H1 (cell line): ENCODE measurements at regions not wholly inside any gene's neighbourhood (a gene's known extent, or its start where the extent isn't known, plus 50 kb on each side); places are given as distances from the start of the nearest gene placed in this dataset.

Experiments
- CTCF ChIA-PET: fragments of 300-600 bp; sonication (Branson Sonifier 250); formaldehyde crosslinking; loops from one replicate; lab custom pipeline; 2021; ENCODE audit not compliant: partially characterized antibody; lab: Charles Lee
- POLR2A ChIA-PET: fragments of 300-600 bp; sonication (Branson Sonifier 250); formaldehyde crosslinking; loops from one replicate; lab custom pipeline; 2021; ENCODE audit warnings: inconsistent platforms; ENCODE audit not compliant: partially characterized antibody; lab: Charles Lee
- DNase-seq, 2 experiments: peaks; one replicate each; pipeline versions ENCODE4 v3.0.0 to v3.0.0-alpha.2; 2010 to 2022; ENCODE audit warnings: low spot score in 2 of 2, low read depth in 1 of 2, mixed read lengths in 1 of 2
- FAIRE-seq: peaks from 2 replicates; lab custom pipeline; 2011; peaks lifted over from hg19 to GRCh38; lab: Jason Lieb, UNC
- H2AFZ ChIP-seq: 2 replicates; pipeline ENCODE4 v1.8.1; 2012; ENCODE audit warnings: low read length, inconsistent platforms
- H2AK5ac ChIP-seq: 2 replicates; pipeline ENCODE4 v1.6.1; 2013; ENCODE audit warnings: low read depth, low read length
- H2BK120ac ChIP-seq: replicated peaks from 2 replicates; pipeline ENCODE3; 2013; ENCODE audit warnings: low read depth, low read length, inconsistent platforms
- H2BK12ac ChIP-seq: 2 replicates; pipeline ENCODE4 v1.6.1; 2013; ENCODE audit warnings: low read depth, low read length
- H2BK15ac ChIP-seq: 2 replicates; pipeline ENCODE4 v1.6.1; 2013; ENCODE audit warnings: low read length
- H2BK20ac ChIP-seq: 2 replicates; pipeline ENCODE4 v1.6.1; 2013; ENCODE audit warnings: low read length
- H2BK5ac ChIP-seq: 2 replicates; pipeline ENCODE4 v1.6.1; 2013; ENCODE audit warnings: low read depth, low read length
- H3K14ac ChIP-seq: 2 replicates; pipeline ENCODE4 v1.6.1; 2013; ENCODE audit warnings: inconsistent platforms; ENCODE audit not compliant: insufficient read length
- H3K18ac ChIP-seq: 2 replicates; pipeline ENCODE4 v1.6.1; 2013; ENCODE audit warnings: low read length; ENCODE audit errors: extremely low read depth
- H3K23ac ChIP-seq: 2 replicates; pipeline ENCODE4 v1.6.1; 2013; ENCODE audit warnings: inconsistent platforms; ENCODE audit not compliant: insufficient read length
- H3K23me2 ChIP-seq: 2 replicates; pipeline ENCODE4 v1.6.1; 2013; ENCODE audit warnings: low read depth, low read length
- H3K27ac ChIP-seq: 2 replicates; pipeline ENCODE4 v1.6.1; 2011; ENCODE audit warnings: low read depth, low read length, inconsistent platforms
- H3K27me3 ChIP-seq, 4 experiments: replicated peaks in 1 of 4; 1 replicate in 1 of 4; 2 replicates in 3 of 4; pipeline versions ENCODE4 v1.6.1 to v1.8.1; 2011 to 2013; ENCODE audit warnings: low read length in 3 of 4, mild to moderate bottlenecking in 3 of 4, inconsistent platforms in 2 of 4, mixed read lengths in 2 of 4, moderate library complexity in 1 of 4; ENCODE audit not compliant: control insufficient read depth in 3 of 4, insufficient read depth in 3 of 4; ENCODE audit errors: extremely low read depth in 1 of 4
- H3K36me3 ChIP-seq, 4 experiments: 2 replicates each; pipeline versions ENCODE4 v1.6.1 to v1.8.1; 2011 to 2013; ENCODE audit warnings: mild to moderate bottlenecking in 4 of 4, low read length in 3 of 4, moderate library complexity in 2 of 4, control low read depth in 1 of 4, inconsistent platforms in 1 of 4; ENCODE audit not compliant: insufficient read depth in 4 of 4, control insufficient read depth in 2 of 4
- H3K4ac ChIP-seq: replicated peaks from 2 replicates; pipeline ENCODE3; 2013; ENCODE audit warnings: low read length, low read depth, mixed read lengths, inconsistent platforms; ENCODE audit not compliant: insufficient read length
- H3K4me1 ChIP-seq, 4 experiments: replicated peaks in 1 of 4; 1 replicate in 1 of 4; 2 replicates in 3 of 4; pipeline versions ENCODE4 v1.6.1 to v1.8.1; 2011 to 2013; ENCODE audit warnings: low read length in 3 of 4, inconsistent platforms in 2 of 4, mixed read lengths in 1 of 4; ENCODE audit not compliant: insufficient read depth in 4 of 4, control insufficient read depth in 3 of 4
- H3K4me2 ChIP-seq, 2 experiments: 2 replicates each; pipeline versions ENCODE4 v1.6.1 to v1.8.1; 2011 to 2013; ENCODE audit warnings: low read depth in 2 of 2, low read length in 2 of 2, control low read depth in 1 of 2, inconsistent platforms in 1 of 2, mild to moderate bottlenecking in 1 of 2; ENCODE audit not compliant: insufficient read depth in 1 of 2
- H3K4me3 ChIP-seq, 4 experiments: fragments of 200-600, 300-600 bp in 1 of 4; sonication (generic), shearing (Covaris generic), sonication (Bioruptor Twin) in 1 of 4; 2 replicates each; pipeline versions ENCODE4 v1.5.1 to v1.8.1; 2011 to 2016; ENCODE audit warnings: low read length in 4 of 4, low read depth in 3 of 4, control low read depth in 2 of 4, inconsistent platforms in 2 of 4, mild to moderate bottlenecking in 2 of 4, mixed read lengths in 1 of 4, moderate library complexity in 1 of 4; ENCODE audit not compliant: insufficient read depth in 2 of 4; ENCODE audit errors: extremely low read depth in 1 of 4
- H3K56ac ChIP-seq: replicated peaks from 2 replicates; pipeline ENCODE3; 2013; ENCODE audit warnings: low read depth, mild to moderate bottlenecking, mixed read lengths, low read length, inconsistent platforms; ENCODE audit not compliant: insufficient read length
- H3K79me1 ChIP-seq: 2 replicates; pipeline ENCODE4 v1.6.1; 2013; ENCODE audit warnings: low read depth, low read length, control low read depth
- H3K79me2 ChIP-seq, 2 experiments: 2 replicates each; pipeline versions ENCODE4 v1.6.1 to v1.8.1; 2012 to 2013; ENCODE audit warnings: low read length in 2 of 2, mild to moderate bottlenecking in 2 of 2, inconsistent platforms in 1 of 2; ENCODE audit not compliant: insufficient read depth in 2 of 2, control insufficient read depth in 1 of 2
- H3K9ac ChIP-seq, 4 experiments: replicated peaks in 1 of 4; 1 replicate in 1 of 4; 2 replicates in 3 of 4; pipeline versions ENCODE4 v1.6.1 to v1.8.1; 2011 to 2013; ENCODE audit warnings: low read depth in 3 of 4, low read length in 3 of 4, control low read depth in 2 of 4, mild to moderate bottlenecking in 2 of 4, moderate library complexity in 2 of 4, inconsistent platforms in 1 of 4; ENCODE audit errors: extremely low read depth in 1 of 4
- H3K9me3 ChIP-seq, 2 experiments: 2 replicates each; pipeline versions ENCODE4 v1.6.1 to v1.8.1; 2012 to 2013; ENCODE audit warnings: mild to moderate bottlenecking in 2 of 2, moderate library complexity in 2 of 2, control low read depth in 1 of 2, inconsistent platforms in 1 of 2, low read depth in 1 of 2, low read length in 1 of 2, mixed read lengths in 1 of 2; ENCODE audit not compliant: insufficient read depth in 2 of 2
- H4K20me1 ChIP-seq, 2 experiments: replicated peaks in 1 of 2; 2 replicates each; pipeline versions ENCODE3 to v1.8.1; 2011 to 2013; ENCODE audit warnings: inconsistent platforms in 2 of 2, low read length in 2 of 2, mild to moderate bottlenecking in 1 of 2; ENCODE audit not compliant: insufficient read depth in 2 of 2, control insufficient read depth in 1 of 2
- H4K5ac ChIP-seq: 2 replicates; pipeline ENCODE4 v1.6.1; 2013; ENCODE audit warnings: low read length, low read depth, mixed read lengths, inconsistent platforms; ENCODE audit not compliant: insufficient read length
- H4K8ac ChIP-seq: 2 replicates; pipeline ENCODE4 v1.8.0; 2013; ENCODE audit warnings: mild to moderate bottlenecking, moderate library complexity, low read length, inconsistent platforms; ENCODE audit not compliant: insufficient read depth; ENCODE audit errors: extremely low read depth
- H4K91ac ChIP-seq: replicated peaks from 2 replicates; pipeline ENCODE3; 2013; ENCODE audit warnings: low read length, mixed read lengths, inconsistent platforms; ENCODE audit not compliant: insufficient read length
- CREB1 ChIP-seq: IDR thresholded peaks from 2 replicates; pipeline ENCODE4 v1.6.1; 2012; ENCODE audit warnings: inconsistent platforms
- CTBP2 ChIP-seq: IDR thresholded peaks from 2 replicates; pipeline ENCODE4 v1.7.0; 2011; ENCODE audit warnings: borderline replicate concordance, mild to moderate bottlenecking, moderate library complexity, mixed read lengths, low read length; ENCODE audit not compliant: insufficient read depth, insufficient read length
- EGR1 ChIP-seq: IDR thresholded peaks from 2 replicates; pipeline ENCODE4 v1.6.1; 2011; ENCODE audit warnings: low read depth, low read length, borderline replicate concordance
- JUN ChIP-seq: IDR thresholded peaks from 2 replicates; pipeline ENCODE4 v1.6.1; 2011; ENCODE audit warnings: low read depth, mild to moderate bottlenecking, improper control_type of control experiment, low read length
- JUND ChIP-seq: IDR thresholded peaks from 2 replicates; pipeline ENCODE4 v1.6.1; 2011; ENCODE audit warnings: mild to moderate bottlenecking, improper control_type of control experiment, low read length
- KDM1A ChIP-seq: fragments of 200-600, 300-600 bp; sonication (generic); IDR thresholded peaks from 2 replicates; pipeline ENCODE4 v1.7.1; 2016; ENCODE audit warnings: mild to moderate bottlenecking, low read length, borderline replicate concordance
- NANOG ChIP-seq: IDR thresholded peaks from 2 replicates; pipeline ENCODE4 v1.6.1; 2011; ENCODE audit warnings: low read length, low read depth, mild to moderate bottlenecking, inconsistent platforms; ENCODE audit not compliant: insufficient read depth, poor library complexity, severe bottlenecking
- POLR2A ChIP-seq, 2 experiments: IDR thresholded peaks; 1 replicate in 1 of 2; 2 replicates in 1 of 2; pipeline ENCODE4 v1.6.1; 2011; ENCODE audit warnings: low read depth in 2 of 2, low read length in 2 of 2, mild to moderate bottlenecking in 2 of 2; ENCODE audit errors: control extremely low read depth in 1 of 2
- RXRA ChIP-seq: IDR thresholded peaks from 2 replicates; pipeline ENCODE4 v1.6.1; 2011; ENCODE audit warnings: low read depth, mild to moderate bottlenecking, low read length, moderate library complexity; ENCODE audit not compliant: insufficient read depth
- SIX5 ChIP-seq: IDR thresholded peaks from 2 replicates; pipeline ENCODE4 v1.6.1; 2011; ENCODE audit warnings: mild to moderate bottlenecking, low read depth, low read length
- SP1 ChIP-seq: IDR thresholded peaks from 2 replicates; pipeline ENCODE4 v1.6.1; 2011; ENCODE audit warnings: low read depth, low read length
- SRF ChIP-seq: IDR thresholded peaks from 2 replicates; pipeline ENCODE4 v1.6.1; 2011; ENCODE audit warnings: mild to moderate bottlenecking, low read depth, low read length, moderate library complexity
- TAF1 ChIP-seq: IDR thresholded peaks from 2 replicates; pipeline ENCODE4 v1.6.1; 2011; ENCODE audit warnings: mild to moderate bottlenecking, low read depth, low read length
- TAF7 ChIP-seq: optimal IDR thresholded peaks from 2 replicates; pipeline ENCODE3; 2011; ENCODE audit warnings: low read depth, mild to moderate bottlenecking, inconsistent platforms, low read length, moderate library complexity, borderline replicate concordance
- TCF12 ChIP-seq: IDR thresholded peaks from 2 replicates; pipeline ENCODE4 v1.6.1; 2011; ENCODE audit warnings: low read depth, mild to moderate bottlenecking, low read length
- YY1 ChIP-seq: IDR thresholded peaks from 2 replicates; pipeline ENCODE4 v1.6.1; 2011; ENCODE audit warnings: low read depth, mild to moderate bottlenecking, low read length
- ZNF274 ChIP-seq: IDR thresholded peaks from 2 replicates; pipeline ENCODE4 v1.7.0; 2012; ENCODE audit warnings: low read length, borderline replicate concordance; ENCODE audit errors: extremely low read depth
- WGBS, 2 experiments: shearing (Covaris generic) in 1 of 2; methylation state at CpG; one replicate each; pipeline versions ENCODE4 v1.1.6 to v1.1.7; 2013 to 2015; ENCODE audit warnings: low lambda C conversion rate in 2 of 2, mixed read lengths in 2 of 2, inconsistent platforms in 1 of 2, low coverage in 1 of 2, missing lambda C conversion rate in 1 of 2; ENCODE audit not compliant: insufficient replicate concordance in 2 of 2, insufficient coverage in 1 of 2, insufficient read length in 1 of 2; ENCODE audit errors: extremely low coverage in 1 of 2, missing lambda C conversion rate in 1 of 2; 5-methylcytosine and 5-hydroxymethylcytosine counted together

DNA sequence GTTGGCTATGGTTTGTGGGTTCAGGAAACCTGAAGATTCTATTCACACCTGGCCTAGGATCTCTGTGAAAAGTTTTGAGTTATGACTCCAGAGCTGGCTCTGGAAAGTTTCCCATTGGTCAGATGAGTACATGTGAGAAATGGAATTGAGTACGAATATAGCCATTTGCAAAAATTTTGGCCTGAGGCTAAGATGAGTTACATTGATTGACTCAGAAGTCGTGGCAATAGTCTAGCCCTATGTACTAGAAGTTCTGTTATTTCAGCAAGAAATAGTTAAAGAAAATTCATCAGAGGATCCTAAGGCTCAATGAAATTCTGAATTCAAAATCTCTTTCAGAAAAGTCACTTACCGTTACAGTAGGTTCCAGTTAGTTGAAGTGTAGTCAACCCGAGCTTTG, 109.9 kb downstream of the PTCSC3 start:
- Histone ChIP-seq H4K8ac (no peak overlapping the region), H4K91ac (no peak overlapping the region), H3K4ac (no peak overlapping the region), H3K56ac (no peak overlapping the region), H3K27ac (no peak overlapping the region), H3K4me1 (no peaks in the 10 kb centered on the region), H2AK5ac (no peak overlapping the region)
- TF ChIP-seq KDM1A = no peak
- no peak for TF ChIP-seq POLR2A (IDR thresholded peaks at IDR 0.05; ENCODE audit: control extremely low read depth in 1 of 2, low read depth in 2 of 2, low read length in 2 of 2)
- TF ChIP-seq TAF7 = no peak
- TF ChIP-seq ZNF274 = no peak
- TF ChIP-seq SRF = no peak
- TF ChIP-seq JUN = no peak
- TF ChIP-seq TCF12 = no peak
- no peak for TF ChIP-seq TAF1
- TF ChIP-seq RXRA = no peak
- no peak for TF ChIP-seq CREB1
- TF ChIP-seq CTBP2 = no peak
- no peak for TF ChIP-seq SP1
- no peak for TF ChIP-seq JUND
- TF ChIP-seq NANOG = no peak
- no peak for TF ChIP-seq EGR1
- TF ChIP-seq YY1 = no peak
- no peak for TF ChIP-seq SIX5
- TF ChIP-seq, all 59 proteins: peak for 0
- ChIA-PET POLR2A (no interaction called here), CTCF (interaction anchor here (0.8 to 2.1 kb wide), 4 partner anchors 8 to 487 kb away, joined by 3 to 6 read pairs (median 4); no protein-coding TSS in a partner anchor)
- Histone ChIP-seq H3K79me1 (no peaks in the 10 kb centered on the region), H2AFZ (no peak overlapping the region), H2BK15ac (no peak overlapping the region), H3K23ac (no peak overlapping the region), H3K23me2 (no peaks in the 10 kb centered on the region), H3K4me2 (no peak overlapping the region), H3K14ac (no peak overlapping the region), H3K79me2 (no peaks in the 10 kb centered on the region), H4K20me1 (no peaks in the 10 kb centered on the region), H3K36me3 (no peaks in the 10 kb centered on the region), H2BK12ac (no peak overlapping the region), H2BK120ac (no peak overlapping the region), H2BK5ac (no peak overlapping the region), H3K4me3 (no peak overlapping the region), H3K9me3 (no peaks in the 10 kb centered on the region; a peak in 1 of 4 replicates), H3K27me3 (no peaks in the 10 kb centered on the region), H2BK20ac (no peak overlapping the region), H3K18ac (no peak overlapping the region), H3K9ac (no peak overlapping the region), H4K5ac (no peak overlapping the region)
- WGBS, 2 experiments = 91% methylated on average over 4 of the region's 4 CpGs; no CpG with 5 or more reads in 1 of the 2 experiments
- FAIRE-seq (no peak), DNase-seq (no peak)
